Activated effector memory CD4-positive, alpha-beta T cell treated with Interleukin-2 at 50 U/mL for 16 hours (primary cell): ENCODE measurements at regions not wholly inside any gene's neighbourhood (a gene's known extent, or its start where the extent isn't known, plus 50 kb on each side); places are given as distances from the start of the nearest gene placed in this dataset.

Experiments
- DNase-seq: peaks from one replicate; pipeline ENCODE4 v3.0.0-alpha.2; 2020

- DNase-seq, result no peak
These were observed 89.0 kb downstream of the UNCX start for GRCh38 chr7:1321411-1322239.

- no peak for DNase-seq
These were observed 89.8 kb downstream of the UNCX start for GRCh38 chr7:1322240-1323110.

GRCh38 chr7:1323178-1324027, 90.7 kb downstream of the UNCX start:
- DNase-seq, result no peak

GRCh38 chr7:1324028-1324900, 91.6 kb downstream of the UNCX start:
- DNase-seq, result no peak

GRCh38 chr7:1325246-1325645, 92.6 kb downstream of the UNCX start:
- DNase-seq, result no peak

GRCh38 chr7:1325646-1326510, 93.2 kb downstream of the UNCX start:
- no peak for DNase-seq

GRCh38 chr7:1326511-1326785, 93.8 kb downstream of the UNCX start:
- no peak for DNase-seq

GRCh38 chr7:1329261-1329660, 96.6 kb downstream of the UNCX start:
- no peak for DNase-seq

GRCh38 chr7:1329966-1330800, 97.5 kb downstream of the UNCX start:
- no peak for DNase-seq

- DNase-seq, result no peak
These were observed 98.2 kb downstream of the UNCX start for GRCh38 chr7:1330801-1331425.

- no peak for DNase-seq
These were observed 99.1 kb downstream of the UNCX start for GRCh38 chr7:1331561-1332467.

- DNase-seq, result no peak
These were observed 103.8 kb downstream of the UNCX start for GRCh38 chr7:1336509-1336908.

- no peak for DNase-seq
These were observed 106.9 kb downstream of the UNCX start for GRCh38 chr7:1339611-1340010.

GRCh38 chr7:1340031-1340430, 107.4 kb downstream of the UNCX start:
- no peak for DNase-seq

GRCh38 chr7:1340461-1341360, 108.0 kb downstream of the UNCX start:
- no peak for DNase-seq

GRCh38 chr7:1341361-1342089, 108.9 kb downstream of the UNCX start:
- DNase-seq, result no peak

- DNase-seq, result no peak
These were observed 109.5 kb downstream of the UNCX start for GRCh38 chr7:1342090-1342640.
